ENCODE measurements at regions not wholly inside any gene's neighbourhood (a gene's known extent, or its start where the extent isn't known, plus 50 kb on each side); places are given as distances from the start of the nearest gene placed in this dataset.

- CTCF ChIA-PET = no interaction called here
- DNase-seq = no peak
- no peak overlapping the region for H3K27ac Mint-ChIP-seq (ENCODE audit: unreplicated experiment)
- no peak overlapping the region for H3K4me3 Mint-ChIP-seq (ENCODE audit: low read depth, unreplicated experiment)
- H3K27me3 Mint-ChIP-seq (ENCODE audit: unreplicated experiment) = no peaks in the 10 kb centered on the region
- intact Hi-C loops (cut with micrococcal nuclease; ENCODE audit: unreplicated experiment) = no loop called here
- TF ChIP-seq CTCF (IDR thresholded peaks at IDR 0.05; ENCODE audit: unreplicated experiment) = no peak
- no peaks in the 10 kb centered on the region for H3K36me3 Mint-ChIP-seq (ENCODE audit: insufficient read depth, unreplicated experiment)
- BruUV-seq (replicated peaks) = no TSS peak
- H3K9me3 Mint-ChIP-seq (ENCODE audit: low read depth, unreplicated experiment) = peaks cover 26% of the 10 kb centered on the region
- no peaks in the 10 kb centered on the region for H3K4me1 Mint-ChIP-seq (ENCODE audit: low read depth, unreplicated experiment)
These were observed 107.5 kb upstream of the AJAP1 start for GRCh38 chr1:4546911-4547310.

GRCh38 chr1:4549930-4550329, 104.5 kb upstream of the AJAP1 start:
- Mint-ChIP-seq H3K36me3 (ENCODE audit: insufficient read depth, unreplicated experiment) (no peaks in the 10 kb centered on the region), H3K9me3 (ENCODE audit: low read depth, unreplicated experiment) (peaks cover 17% of the 10 kb centered on the region), H3K4me1 (ENCODE audit: low read depth, unreplicated experiment) (no peaks in the 10 kb centered on the region), H3K27me3 (ENCODE audit: unreplicated experiment) (no peaks in the 10 kb centered on the region), H3K4me3 (ENCODE audit: low read depth, unreplicated experiment) (no peak overlapping the region), H3K27ac (ENCODE audit: unreplicated experiment) (no peak overlapping the region)
- no TSS peak for BruUV-seq (replicated peaks)
- DNase-seq = no peak
- TF ChIP-seq CTCF (IDR thresholded peaks at IDR 0.05; ENCODE audit: unreplicated experiment) = no peak
- CTCF ChIA-PET = no interaction called here
- intact Hi-C loops (cut with micrococcal nuclease; ENCODE audit: unreplicated experiment) = no loop called here

GRCh38 chr1:4550941-4551340, 103.5 kb upstream of the AJAP1 start:
- no TSS peak for BruUV-seq (replicated peaks)
- no peak for TF ChIP-seq CTCF (IDR thresholded peaks at IDR 0.05; ENCODE audit: unreplicated experiment)
- Mint-ChIP-seq H3K27me3 (ENCODE audit: unreplicated experiment) (no peaks in the 10 kb centered on the region), H3K4me3 (ENCODE audit: low read depth, unreplicated experiment) (no peak overlapping the region), H3K9me3 (ENCODE audit: low read depth, unreplicated experiment) (peaks cover 17% of the 10 kb centered on the region), H3K4me1 (ENCODE audit: low read depth, unreplicated experiment) (no peaks in the 10 kb centered on the region), H3K27ac (ENCODE audit: unreplicated experiment) (no peak overlapping the region), H3K36me3 (ENCODE audit: insufficient read depth, unreplicated experiment) (no peaks in the 10 kb centered on the region)
- CTCF ChIA-PET = no interaction called here
- intact Hi-C loops (cut with micrococcal nuclease; ENCODE audit: unreplicated experiment) = no loop called here
- DNase-seq = no peak

- no peaks in the 10 kb centered on the region for H3K27me3 Mint-ChIP-seq (ENCODE audit: unreplicated experiment)
- CTCF ChIA-PET = no interaction called here
- no peak for DNase-seq
- BruUV-seq (replicated peaks) = no TSS peak
- TF ChIP-seq CTCF (IDR thresholded peaks at IDR 0.05; ENCODE audit: unreplicated experiment) = no peak
- H3K9me3 Mint-ChIP-seq (ENCODE audit: low read depth, unreplicated experiment) = peaks cover 17% of the 10 kb centered on the region
- no peak overlapping the region for H3K4me3 Mint-ChIP-seq (ENCODE audit: low read depth, unreplicated experiment)
- no peak overlapping the region for H3K27ac Mint-ChIP-seq (ENCODE audit: unreplicated experiment)
- intact Hi-C loops (cut with micrococcal nuclease; ENCODE audit: unreplicated experiment) = no loop called here
- H3K4me1 Mint-ChIP-seq (ENCODE audit: low read depth, unreplicated experiment) = no peaks in the 10 kb centered on the region
- no peaks in the 10 kb centered on the region for H3K36me3 Mint-ChIP-seq (ENCODE audit: insufficient read depth, unreplicated experiment)
These were observed 102.7 kb upstream of the AJAP1 start for GRCh38 chr1:4551706-4552105.

GRCh38 chr1:4553761-4554160, 100.6 kb upstream of the AJAP1 start:
- Mint-ChIP-seq H3K9me3 (ENCODE audit: low read depth, unreplicated experiment) (peaks cover 17% of the 10 kb centered on the region), H3K36me3 (ENCODE audit: insufficient read depth, unreplicated experiment) (no peaks in the 10 kb centered on the region), H3K27me3 (ENCODE audit: unreplicated experiment) (no peaks in the 10 kb centered on the region), H3K4me1 (ENCODE audit: low read depth, unreplicated experiment) (no peaks in the 10 kb centered on the region), H3K4me3 (ENCODE audit: low read depth, unreplicated experiment) (no peak overlapping the region), H3K27ac (ENCODE audit: unreplicated experiment) (no peak overlapping the region)
- intact Hi-C loops (cut with micrococcal nuclease; ENCODE audit: unreplicated experiment) = no loop called here
- no peak for DNase-seq
- TF ChIP-seq CTCF (IDR thresholded peaks at IDR 0.05; ENCODE audit: unreplicated experiment) = no peak
- CTCF ChIA-PET = no interaction called here
- BruUV-seq (replicated peaks) = no TSS peak
